GM18858 (cell line): ENCODE measurements at regions not wholly inside any gene's neighbourhood (a gene's known extent, or its start where the extent isn't known, plus 50 kb on each side); places are given as distances from the start of the nearest gene placed in this dataset.
"Not testable (repeated sequence)": the region's sequence is repeated elsewhere in the genome, so short reads cannot be mapped to it uniquely, and the experiment has no call there.

ENCODE experiments used
- ATAC-seq: cut with Tn5 transposase; IDR thresholded peaks from one replicate; pipeline ENCODE4 v1.9.1; 2021; ENCODE audit not compliant: unreplicated experiment

DNA sequence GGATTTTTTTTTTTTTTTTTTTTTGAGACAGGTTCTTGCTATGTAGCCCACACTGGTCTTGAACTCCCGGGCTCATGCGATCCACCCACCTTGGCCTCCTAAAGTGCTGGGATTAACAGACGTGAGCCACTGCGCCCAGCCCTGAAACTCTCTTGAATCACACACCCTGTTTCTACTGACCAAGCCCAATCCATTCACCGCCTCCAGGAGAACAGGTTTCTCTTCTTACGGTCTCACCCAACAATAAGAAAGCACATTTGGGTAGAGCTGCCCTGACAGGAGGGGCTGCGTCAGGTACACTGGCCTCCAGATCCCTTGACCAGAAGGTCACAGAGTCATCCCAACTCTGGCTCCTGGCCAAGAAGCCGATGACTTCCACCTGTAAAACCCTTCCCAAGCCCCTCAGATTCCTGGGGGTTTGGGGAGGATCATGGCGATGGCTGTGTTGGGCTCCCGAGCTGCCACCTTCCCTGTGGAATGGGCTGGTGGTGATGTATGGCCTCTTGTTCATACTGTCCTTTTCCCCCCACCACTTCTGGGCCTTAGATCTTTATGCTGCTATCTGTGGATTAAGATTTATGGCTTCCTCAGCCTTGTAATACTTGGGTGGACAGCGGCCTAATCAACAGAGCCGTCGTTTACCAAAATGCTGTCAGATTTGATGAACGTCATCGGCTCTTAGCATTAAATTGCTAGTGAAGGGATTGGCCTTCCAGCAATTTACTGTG lies 89.1 kb downstream of the KATNIP start:
- no peak for ATAC-seq

DNA sequence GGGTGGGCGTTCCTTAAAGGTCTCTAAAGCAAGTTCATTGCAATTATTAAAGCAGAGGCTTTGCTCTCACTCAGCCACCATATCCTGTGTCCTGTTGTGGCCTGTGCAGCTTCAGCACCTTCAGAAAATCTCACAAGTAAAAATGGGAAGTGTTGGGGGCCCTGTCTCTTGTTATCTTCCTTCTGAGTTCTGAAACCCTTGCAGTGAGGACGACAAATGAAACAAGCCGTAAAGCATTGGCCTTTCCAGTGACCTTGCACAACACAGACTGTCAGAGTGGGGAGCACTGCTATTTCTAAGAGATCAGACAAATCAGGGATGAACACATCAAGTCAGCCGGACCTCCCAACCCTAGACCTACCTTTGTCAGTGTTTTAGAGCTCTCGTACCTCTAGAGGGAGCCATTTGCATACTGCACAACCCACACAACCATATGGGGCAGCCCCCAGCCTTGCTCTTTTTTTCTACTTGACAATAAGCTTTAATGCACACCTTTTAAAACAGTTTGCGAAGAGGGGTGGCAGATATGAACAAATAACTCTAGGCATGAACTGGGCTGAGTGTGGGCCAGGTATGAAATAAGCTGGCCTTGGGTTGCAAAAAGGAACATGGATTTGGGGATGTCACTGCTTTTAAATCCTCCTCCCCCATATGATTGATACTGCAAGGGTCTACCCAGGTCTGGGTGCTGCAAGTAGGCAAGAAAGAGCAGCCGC lies 89.8 kb downstream of the KATNIP start:
- peak; percentile 58 for ATAC-seq

DNA sequence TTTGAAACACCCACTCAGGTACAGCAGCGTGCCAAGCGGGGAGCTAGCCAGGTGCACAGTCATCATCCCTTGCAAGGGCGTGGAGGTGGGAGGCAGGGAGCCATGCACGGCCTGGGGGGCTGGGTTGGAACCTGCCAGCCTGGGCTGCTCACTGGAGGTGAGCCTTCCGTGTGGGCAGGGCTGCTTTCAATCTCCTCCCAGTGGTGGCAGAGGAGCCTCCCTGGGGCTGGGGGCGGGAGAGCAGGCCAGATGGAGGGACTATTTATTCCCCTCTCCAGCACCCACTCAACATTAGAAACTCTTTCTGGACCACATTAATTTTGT lies 90.3 kb downstream of the KATNIP start:
- no peak for ATAC-seq

DNA sequence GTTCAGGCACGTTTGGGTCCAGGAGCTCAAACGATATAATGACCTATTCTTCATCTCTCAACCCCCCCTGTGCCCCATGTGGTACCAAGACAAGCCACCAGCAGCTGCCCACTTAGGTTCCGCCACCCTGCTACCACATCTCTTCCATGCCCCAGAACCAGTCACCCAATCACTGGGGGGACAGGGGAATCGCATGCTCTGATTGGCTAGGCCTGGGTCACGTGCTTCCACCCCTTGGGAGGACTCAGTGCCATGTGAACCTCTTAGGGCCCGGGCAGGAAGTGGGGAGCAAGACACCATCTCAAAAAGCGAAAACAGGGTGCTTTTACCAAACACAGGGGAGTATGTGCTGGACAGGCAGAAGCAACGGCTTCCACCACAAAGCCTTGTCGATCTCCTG lies 91.3 kb downstream of the KATNIP start:
- ATAC-seq = no peak

DNA sequence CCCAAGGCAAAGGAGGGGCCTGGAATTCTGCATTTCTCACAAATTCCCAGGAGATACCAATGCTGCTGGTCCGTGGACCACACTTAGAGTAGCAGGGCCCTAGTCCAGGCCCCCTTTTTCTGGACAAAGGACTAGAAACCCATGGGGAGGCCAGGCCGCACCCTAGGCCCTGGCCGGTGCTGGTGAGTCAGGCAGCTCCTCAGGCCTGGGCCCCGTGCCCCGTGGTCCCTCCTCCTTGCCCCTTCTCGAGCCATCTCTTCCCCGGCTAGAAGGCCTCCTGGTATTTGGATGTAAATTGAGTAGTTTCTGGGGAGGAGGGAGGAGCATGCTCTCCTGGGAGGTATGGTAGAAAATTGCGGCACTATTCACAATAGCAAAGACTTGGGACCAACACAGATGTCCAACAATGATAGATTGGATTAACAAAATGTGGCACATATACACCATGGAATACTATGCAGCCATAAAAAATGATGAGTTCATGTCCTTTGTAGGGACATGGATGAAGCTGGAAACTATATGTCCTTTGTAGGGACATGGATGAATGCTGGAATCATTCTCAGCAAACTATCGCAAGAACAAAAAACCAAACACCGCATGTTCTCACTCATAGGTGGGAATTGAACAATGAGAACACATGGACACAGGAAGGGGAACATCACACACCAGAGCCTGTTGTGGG lies 91.9 kb downstream of the KATNIP start:
- not testable (repeated sequence) for ATAC-seq

DNA sequence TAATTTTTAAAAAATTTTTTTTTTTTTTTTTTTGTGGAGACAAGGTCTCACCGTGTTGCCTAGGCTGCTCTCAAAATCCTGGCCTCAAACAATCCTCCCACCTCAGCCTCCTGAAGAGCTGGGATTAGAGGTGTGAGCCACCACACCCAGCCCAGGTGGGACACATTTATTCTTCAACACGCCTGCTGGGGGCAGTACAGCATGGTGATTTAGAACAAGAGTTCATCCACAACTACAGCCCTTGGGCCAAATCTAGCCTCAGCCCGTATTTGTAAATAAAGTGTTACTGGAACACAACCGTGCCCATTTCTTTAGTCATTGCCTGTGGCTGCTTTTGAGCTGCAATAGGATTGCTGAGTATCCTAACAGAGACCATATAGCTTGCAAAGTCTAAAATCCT lies 92.8 kb downstream of the KATNIP start:
- ATAC-seq = no peak

DNA sequence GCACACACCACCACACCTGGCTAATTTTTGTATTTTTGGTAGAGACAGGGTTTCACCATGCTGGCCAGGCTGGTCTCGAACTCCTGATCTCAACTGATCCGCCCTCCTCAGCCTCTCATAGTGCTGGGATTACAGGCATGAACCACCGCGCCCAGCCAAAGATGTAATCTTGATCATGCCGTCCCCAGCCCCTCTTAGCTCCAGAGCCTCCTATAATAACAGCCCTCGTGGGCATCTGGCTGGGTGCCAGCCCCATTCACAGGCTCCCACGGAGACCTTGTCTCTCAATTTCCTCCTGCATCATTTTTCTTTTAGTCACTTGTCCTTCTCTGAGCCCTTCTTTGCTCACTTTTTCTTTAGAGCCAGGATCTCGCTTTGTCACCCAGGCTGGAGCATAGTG lies 94.2 kb downstream of the KATNIP start:
- ATAC-seq = no peak

DNA sequence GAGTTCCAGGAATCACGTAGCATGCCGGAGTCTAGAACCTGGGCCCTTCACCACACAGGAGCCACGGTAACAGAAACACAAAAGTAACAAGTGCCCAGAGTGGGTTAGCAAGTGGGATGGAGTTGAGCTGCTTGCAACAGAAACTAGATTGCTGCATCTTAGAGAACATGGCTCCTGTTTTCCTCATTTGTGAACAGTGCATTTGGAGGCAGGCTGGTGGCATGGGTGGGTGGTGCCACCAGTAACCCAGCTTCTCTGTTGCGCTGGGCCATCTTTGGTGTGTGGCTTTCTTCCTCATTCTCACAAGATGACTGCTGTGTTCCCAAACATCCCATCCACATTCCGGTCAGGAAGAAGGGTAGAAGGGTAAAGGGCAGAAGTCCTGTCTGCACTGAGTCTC lies 95.5 kb downstream of the KATNIP start:
- no peak for ATAC-seq

DNA sequence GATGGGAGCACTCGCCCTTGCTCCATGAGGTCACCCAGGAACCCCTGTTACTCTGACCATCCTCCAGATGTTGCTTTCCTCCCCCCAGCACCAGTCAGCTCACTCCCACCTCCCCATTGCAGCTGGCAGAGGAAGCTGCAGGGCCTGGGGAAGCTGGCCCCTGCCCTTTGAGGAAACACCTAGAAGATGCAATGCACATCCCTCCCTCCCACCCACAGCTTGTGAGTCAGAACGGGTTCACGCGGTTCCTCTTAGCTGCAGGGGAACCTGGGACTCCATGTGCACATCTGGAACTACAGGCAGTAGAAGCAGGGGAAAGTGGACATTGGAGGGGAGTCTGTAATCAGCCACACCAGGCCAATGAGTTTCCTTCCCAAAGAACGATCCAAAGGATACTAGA lies 96.9 kb downstream of the KATNIP start:
- no peak for ATAC-seq

DNA sequence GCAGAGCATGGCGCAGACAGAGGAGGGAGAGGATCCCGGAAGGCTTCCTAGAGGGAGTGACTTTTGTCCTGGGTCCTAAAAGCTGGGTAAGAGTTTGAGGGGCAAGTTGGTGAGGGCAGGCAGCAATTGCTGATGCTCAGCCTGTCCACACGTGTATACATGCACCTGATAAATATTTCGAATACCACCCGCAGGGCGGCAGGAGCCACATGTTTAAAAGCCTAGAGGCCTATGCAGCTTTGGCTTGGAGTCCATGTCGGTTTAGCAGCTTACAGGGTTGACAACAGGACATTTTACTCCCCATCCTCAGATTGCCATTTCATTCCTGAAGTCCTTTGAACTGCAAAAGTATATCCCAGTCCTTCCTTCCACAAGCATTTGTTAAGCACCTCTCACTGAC lies 99.1 kb downstream of the KATNIP start:
- ATAC-seq = no peak

DNA sequence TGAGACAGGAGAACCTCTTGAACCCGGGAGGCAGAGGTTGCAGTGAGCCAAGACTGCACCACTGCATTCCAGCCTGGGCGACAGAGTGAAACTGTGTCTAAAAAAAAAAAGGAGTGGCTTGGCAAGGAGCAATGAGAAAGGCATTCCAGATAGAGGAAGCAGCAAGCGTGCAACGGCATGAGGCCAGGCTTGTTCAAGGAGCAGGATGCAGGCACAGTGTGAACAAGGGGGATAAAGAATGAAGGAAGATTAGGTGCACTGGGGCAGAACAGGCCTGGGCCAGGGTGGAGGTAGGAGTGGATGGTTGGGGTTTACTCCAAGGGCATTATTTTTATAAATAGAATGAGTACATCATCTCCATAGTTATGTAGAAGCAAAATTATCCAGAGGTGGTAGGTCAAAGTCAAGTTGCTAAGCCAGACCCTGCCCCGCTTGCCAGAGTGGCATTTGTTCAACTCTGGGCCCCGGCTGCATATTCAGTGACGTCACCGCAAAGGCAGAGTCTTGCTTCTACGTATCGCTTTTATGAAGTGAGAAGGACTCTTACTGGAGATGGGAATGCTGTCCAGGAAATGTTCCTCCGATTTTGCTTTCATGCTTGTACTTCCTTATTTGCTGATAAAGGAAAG lies 100.2 kb downstream of the KATNIP start:
- ATAC-seq = no peak

DNA sequence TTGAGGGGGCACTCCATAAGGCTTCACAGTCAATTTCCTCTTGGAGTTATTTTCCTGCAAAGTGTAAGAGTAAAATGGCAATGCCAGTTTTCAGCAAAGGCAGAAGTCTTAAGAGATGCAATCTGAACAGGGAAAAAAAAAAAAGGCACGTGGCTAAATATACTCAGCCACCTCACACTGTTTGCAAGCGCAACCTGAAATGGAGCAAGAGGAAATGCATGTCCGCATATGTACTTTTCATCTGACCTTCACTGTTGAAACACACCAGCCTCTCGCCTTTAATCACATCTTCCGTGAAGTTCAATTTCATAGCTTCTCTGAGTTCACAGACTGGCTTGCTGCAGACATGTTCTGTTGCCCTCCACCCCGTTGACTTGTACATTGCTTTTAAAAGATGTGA lies 101.4 kb downstream of the KATNIP start:
- no peak for ATAC-seq

DNA sequence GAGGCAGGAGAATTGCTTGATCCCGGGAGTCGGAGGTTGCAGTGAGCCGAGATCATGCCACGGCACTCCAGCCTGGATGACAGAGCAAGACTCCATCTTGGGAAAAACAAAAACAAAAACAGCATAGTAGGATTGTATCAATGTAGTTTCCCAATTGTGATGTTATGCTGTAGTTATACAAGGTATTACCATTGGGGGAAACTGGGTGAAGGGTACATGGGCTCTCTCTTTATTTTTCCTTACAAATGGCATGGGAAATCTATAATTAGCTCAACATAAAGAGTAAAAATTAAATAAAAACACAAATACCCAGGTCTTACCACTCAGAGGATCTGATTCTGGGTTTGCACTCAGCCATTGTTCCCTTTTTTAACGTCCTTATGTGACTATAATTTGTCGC lies 107.9 kb downstream of the KATNIP start:
- ATAC-seq = no peak

DNA sequence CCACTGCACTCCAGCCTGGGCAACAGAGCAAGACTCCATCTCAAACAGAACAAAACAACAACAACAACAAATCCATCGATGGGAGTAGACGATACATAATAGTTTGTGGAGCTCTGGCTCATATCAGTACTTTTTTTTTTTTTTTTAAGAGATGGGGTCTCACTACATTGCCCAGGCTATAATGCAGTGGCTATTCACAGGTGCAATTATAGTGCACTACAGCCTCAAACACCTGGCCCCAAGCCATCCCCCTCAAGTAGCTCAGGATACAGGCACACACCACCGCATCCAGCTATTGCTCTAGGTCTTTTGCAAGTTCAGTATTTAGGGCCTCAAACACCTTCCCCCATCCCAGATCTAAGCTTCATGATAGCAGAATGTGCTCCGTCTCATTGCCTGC lies 110.6 kb downstream of the KATNIP start:
- no peak for ATAC-seq

DNA sequence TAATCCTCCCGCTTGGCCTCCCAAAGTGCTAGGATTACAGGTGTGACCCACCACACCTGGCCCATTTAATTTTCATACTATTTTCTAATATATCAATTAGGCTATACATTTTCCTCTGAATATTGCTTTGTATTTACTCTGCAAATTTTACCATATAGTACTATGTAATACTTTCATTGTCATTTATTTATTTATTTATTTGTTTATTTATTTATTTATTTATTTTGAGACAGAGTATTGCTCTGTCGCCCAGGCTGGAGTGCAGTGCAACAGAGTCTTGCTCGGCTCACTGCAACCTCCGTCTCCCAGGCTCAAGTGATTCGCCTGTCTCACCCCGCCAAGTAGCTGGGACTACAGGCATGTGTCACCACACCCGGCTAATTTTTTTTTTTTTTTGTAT lies 113.3 kb downstream of the KATNIP start:
- not testable (repeated sequence) for ATAC-seq

DNA sequence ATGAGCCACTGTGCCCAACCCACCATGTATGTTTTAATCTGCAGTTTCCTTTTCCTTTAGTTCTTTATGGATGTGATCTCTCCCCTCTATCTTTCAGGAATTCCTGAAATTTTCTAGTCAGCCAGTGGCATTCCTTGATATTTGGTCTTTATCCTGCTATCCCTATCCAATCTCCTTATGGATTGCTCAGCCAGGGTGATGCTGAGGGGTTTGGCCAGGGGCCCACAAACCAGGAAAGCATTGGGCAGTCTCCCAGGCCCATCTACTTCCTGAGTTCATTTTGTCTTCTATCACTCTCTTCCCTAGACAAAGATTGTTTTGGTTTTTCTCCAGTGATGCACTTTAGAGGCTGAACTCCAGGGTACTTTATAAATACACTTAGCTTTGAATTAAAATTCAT lies 115.9 kb downstream of the KATNIP start:
- no peak for ATAC-seq

DNA sequence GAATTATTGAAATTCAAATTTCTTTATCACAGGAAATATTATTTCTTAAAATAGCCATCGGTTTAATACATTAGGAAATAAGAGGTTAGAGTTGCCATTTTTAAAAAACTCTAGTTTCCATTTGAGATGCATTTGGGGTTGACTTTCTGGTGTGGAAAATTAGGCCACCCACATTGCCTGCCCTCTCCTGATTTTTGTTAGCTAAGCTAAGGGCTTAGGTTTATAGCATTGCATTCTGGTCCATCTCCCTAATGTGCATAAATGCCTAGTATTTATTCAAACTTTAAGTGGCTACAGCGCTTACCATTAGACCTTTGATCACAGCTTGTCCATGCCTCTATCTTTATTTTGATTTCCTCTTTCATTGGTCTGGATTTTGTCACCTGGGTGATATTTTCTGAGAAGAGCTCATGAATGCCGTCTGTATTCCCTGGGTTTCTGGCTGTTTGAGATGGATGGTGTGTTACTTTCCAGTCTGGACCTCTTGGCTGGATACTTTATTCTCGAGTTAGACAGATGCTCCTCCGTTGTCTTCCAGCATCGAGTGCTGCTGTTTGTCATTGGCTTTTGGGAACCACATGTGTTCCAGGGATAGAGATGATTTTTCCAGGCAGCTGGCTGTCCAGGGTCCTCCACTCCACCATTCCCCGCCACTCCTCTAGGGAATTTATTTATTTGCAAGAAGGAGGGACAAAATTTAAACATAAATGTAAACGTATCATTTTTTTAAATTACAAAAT lies 120.3 kb downstream of the KATNIP start:
- no peak for ATAC-seq

DNA sequence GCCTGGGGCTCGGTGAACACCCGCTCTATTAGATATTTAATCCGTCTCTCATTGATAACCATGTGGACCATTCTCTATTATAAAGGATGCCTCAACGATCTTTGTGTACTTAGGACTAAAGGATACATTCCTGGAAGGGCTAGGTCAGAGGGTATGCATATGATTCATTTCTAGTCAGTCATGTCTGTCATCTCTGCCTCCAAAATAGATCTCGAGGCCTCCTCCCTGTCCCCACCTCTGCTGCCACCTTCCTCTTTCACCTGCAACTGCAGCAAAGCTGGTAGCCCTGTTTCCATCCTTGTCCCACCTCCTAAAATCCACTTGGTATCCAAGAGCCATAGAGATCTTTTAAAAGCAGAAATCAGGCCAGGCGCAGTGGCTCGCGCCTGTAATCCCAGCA lies 121.5 kb downstream of the KATNIP start:
- no peak for ATAC-seq

DNA sequence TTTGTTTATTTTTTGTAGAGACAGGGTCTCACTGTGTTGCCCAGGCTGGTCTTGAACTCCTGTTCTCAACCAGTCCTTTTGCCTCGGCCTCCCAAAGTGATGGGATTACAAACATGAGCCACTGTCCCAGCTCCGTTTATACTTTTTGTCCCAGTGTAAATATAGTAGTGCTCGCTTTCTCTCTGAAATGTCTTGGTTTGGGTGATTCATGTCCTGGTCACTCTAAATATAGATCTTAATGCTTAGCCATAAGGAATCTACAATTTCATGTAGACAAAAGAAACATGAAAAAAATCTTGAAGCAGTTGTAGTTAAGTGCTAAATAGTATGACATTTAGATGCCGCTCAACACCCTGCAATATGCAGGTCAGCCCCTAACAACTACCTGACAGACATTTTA lies 126.9 kb downstream of the KATNIP start:
- no peak for ATAC-seq

DNA sequence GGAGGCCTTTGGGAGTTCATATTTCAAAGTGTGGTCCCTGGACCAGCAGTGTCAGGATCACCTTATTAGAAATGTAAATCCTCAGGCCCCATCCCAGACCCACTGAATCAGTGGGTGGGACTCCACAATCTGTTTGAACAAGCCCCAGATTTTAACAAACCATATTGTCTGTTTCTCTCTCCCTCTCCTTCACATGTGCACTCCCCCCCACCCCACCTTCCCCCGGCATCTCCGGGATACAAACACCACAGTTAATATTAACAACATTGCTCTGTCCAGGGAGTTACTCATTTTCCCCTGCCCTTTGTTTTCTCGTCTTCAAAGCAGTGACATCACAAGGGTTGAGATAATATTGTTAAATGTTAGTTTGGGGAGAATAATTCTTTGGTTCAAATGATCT lies 127.3 kb downstream of the KATNIP start:
- no peak for ATAC-seq

DNA sequence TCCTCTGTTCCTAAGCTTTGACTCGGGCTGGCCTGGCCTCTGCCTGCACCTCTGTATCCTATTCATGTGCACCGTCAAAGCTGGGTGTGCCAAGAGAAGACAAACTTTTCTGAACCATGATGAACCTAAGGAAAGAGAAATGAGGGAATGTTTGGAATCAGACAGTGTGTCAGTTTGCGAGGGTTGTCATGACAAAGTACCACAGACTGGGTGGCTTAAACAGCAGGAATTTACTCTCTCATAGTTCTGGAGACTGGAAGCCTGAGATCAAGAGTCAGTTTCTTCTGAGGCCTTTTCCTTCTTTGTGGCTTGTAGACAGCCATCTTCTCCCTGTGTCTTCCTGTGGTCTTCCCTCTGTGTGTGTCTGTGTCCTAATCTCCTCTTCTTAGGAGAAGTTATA lies 129.0 kb downstream of the KATNIP start:
- ATAC-seq = no peak
